SU-DHL-6 (cell line): ENCODE measurements at regions not wholly inside any gene's neighbourhood (a gene's known extent, or its start where the extent isn't known, plus 50 kb on each side); places are given as distances from the start of the nearest gene placed in this dataset.

Source experiments
- H2AFZ ChIP-seq: fragments of 200-600 bp; sonication (generic); 2 replicates; pipeline ENCODE4 v1.6.1; 2014; ENCODE audit warnings: low read depth, mild to moderate bottlenecking, moderate library complexity, mixed read lengths, antibody characterized with exemption, low read length; ENCODE audit not compliant: severe bottlenecking
- H3F3A ChIP-seq: fragments of 200-600 bp; shearing (Covaris generic); 2 replicates; pipeline ENCODE4 v1.6.0; 2016; ENCODE audit warnings: antibody characterized with exemption, mild to moderate bottlenecking; ENCODE audit not compliant: insufficient read depth
- H3K27ac ChIP-seq: fragments of 200-600 bp; sonication (generic); 2 replicates; pipeline ENCODE4 v1.5.1; 2016; ENCODE audit warnings: low read depth, mild to moderate bottlenecking, low read length, moderate library complexity, mixed read lengths
- H3K27me3 ChIP-seq: fragments of 200-600 bp; sonication (generic), shearing (Covaris generic); 2 replicates; pipeline ENCODE4 v1.6.0; 2014; ENCODE audit warnings: mild to moderate bottlenecking, low read length
- H3K36me3 ChIP-seq: fragments of 200-600 bp; sonication (generic); 2 replicates; pipeline ENCODE4 v1.6.1; 2014; ENCODE audit warnings: mild to moderate bottlenecking, low read length, mixed read lengths
- H3K4me2 ChIP-seq: fragments of 300-600, 200-600 bp; shearing (Covaris generic), sonication (generic); 2 replicates; pipeline ENCODE4 v1.6.0; 2014; ENCODE audit warnings: low read length, low read depth, mild to moderate bottlenecking; ENCODE audit not compliant: poor library complexity, severe bottlenecking
- H3K4me3 ChIP-seq: fragments of 200-600 bp; sonication (generic); 2 replicates; pipeline ENCODE4 v1.5.1; 2014; ENCODE audit warnings: antibody characterized with exemption, low read length, mild to moderate bottlenecking, mixed read lengths; ENCODE audit not compliant: insufficient read depth, poor library complexity, severe bottlenecking
- H3K79me2 ChIP-seq: fragments of 200-600 bp; sonication (generic); 2 replicates; pipeline ENCODE4 v1.6.1; 2014; ENCODE audit warnings: mild to moderate bottlenecking, low read length, moderate library complexity; ENCODE audit not compliant: insufficient read depth
- H3K9ac ChIP-seq: fragments of 200-600 bp; sonication (generic); 2 replicates; pipeline ENCODE4 v1.7.0; 2014; ENCODE audit warnings: mild to moderate bottlenecking, low read length
- H3K9me2 ChIP-seq: fragments of 200-600 bp; sonication (generic); replicated peaks from 2 replicates; pipeline ENCODE4 v1.6.1; 2014; ENCODE audit warnings: low read length; ENCODE audit not compliant: insufficient read depth
- H3K9me3 ChIP-seq: fragments of 200-600 bp; sonication (generic); 2 replicates; pipeline ENCODE4 v1.6.1; 2014; ENCODE audit warnings: low read length, mixed read lengths; ENCODE audit not compliant: insufficient read depth
- H4K20me1 ChIP-seq: fragments of 200-600 bp; sonication (generic); 2 replicates; pipeline ENCODE4 v1.6.1; 2014; ENCODE audit warnings: low read depth, mild to moderate bottlenecking, antibody characterized with exemption, low read length, moderate library complexity, mixed read lengths
- CTCF ChIP-seq: fragments of 200-600 bp; sonication (generic); IDR thresholded peaks from one replicate; pipeline ENCODE4 v1.5.1; 2017; ENCODE audit warnings: antibody characterized with exemption, mild to moderate bottlenecking, low read length, moderate library complexity; ENCODE audit not compliant: insufficient read depth, poor library complexity, severe bottlenecking
- EZH2phosphoT487 ChIP-seq: fragments of 200-600 bp; sonication (generic), shearing (Covaris generic); conservative IDR thresholded peaks from 2 replicates; pipeline ENCODE4 v1.6.1; 2018; ENCODE audit warnings: mild to moderate bottlenecking, antibody characterized with exemption, low read length, moderate library complexity, mixed read lengths

DNA sequence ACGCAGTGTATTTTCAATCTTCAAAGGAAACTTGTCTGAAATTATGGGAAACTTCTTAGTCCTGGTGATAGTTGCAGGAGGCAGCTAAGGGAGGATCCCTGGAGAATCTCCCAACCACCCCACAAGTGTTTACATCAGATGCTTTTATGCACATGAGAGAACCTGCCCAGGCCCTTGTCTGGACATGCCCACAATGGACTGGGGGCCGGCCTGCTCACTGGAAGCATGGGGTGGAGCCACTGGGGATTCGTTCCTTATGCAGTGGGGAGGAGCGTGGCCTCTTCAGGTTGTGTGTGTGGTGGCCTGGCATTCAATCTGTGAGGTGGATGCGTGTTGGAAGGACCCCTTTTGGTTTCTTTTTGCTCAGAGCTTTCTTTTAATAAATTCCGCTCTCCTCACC is 398.7 kb upstream of the PPP1R2C start:
- no peaks in the 10 kb centered on the region for H3K36me3 ChIP-seq
- TF ChIP-seq CTCF (no peak), EZH2phosphoT487 (no peak)
- no peak overlapping the region for H3K4me3 ChIP-seq
- H3K9me2 ChIP-seq = no peaks in the 10 kb centered on the region
- no peaks in the 10 kb centered on the region for H3F3A ChIP-seq
- H4K20me1 ChIP-seq = no peaks in the 10 kb centered on the region
- H3K27ac ChIP-seq = no peak overlapping the region
- no peaks in the 10 kb centered on the region for H3K79me2 ChIP-seq
- H3K27me3 ChIP-seq = no peaks in the 10 kb centered on the region
- H3K9me3 ChIP-seq = no peaks in the 10 kb centered on the region
- H3K4me2 ChIP-seq = no peak overlapping the region
- no peak overlapping the region for H3K9ac ChIP-seq
- H2AFZ ChIP-seq = no peak overlapping the region

- no peak overlapping the region for H3K27ac ChIP-seq
- H3K4me3 ChIP-seq = no peak overlapping the region
- no peaks in the 10 kb centered on the region for H4K20me1 ChIP-seq
- no peak overlapping the region for H2AFZ ChIP-seq
- TF ChIP-seq CTCF (no peak), EZH2phosphoT487 (no peak)
- no peaks in the 10 kb centered on the region for H3F3A ChIP-seq
- no peaks in the 10 kb centered on the region for H3K9me2 ChIP-seq
- no peaks in the 10 kb centered on the region for H3K27me3 ChIP-seq
- no peaks in the 10 kb centered on the region for H3K79me2 ChIP-seq
- H3K9me3 ChIP-seq = no peaks in the 10 kb centered on the region
- no peak overlapping the region for H3K4me2 ChIP-seq
- no peak overlapping the region for H3K9ac ChIP-seq
- H3K36me3 ChIP-seq = no peaks in the 10 kb centered on the region
These were observed 410.3 kb upstream of the PPP1R2C start for GRCh38 chrX:43188296-43188695.

DNA sequence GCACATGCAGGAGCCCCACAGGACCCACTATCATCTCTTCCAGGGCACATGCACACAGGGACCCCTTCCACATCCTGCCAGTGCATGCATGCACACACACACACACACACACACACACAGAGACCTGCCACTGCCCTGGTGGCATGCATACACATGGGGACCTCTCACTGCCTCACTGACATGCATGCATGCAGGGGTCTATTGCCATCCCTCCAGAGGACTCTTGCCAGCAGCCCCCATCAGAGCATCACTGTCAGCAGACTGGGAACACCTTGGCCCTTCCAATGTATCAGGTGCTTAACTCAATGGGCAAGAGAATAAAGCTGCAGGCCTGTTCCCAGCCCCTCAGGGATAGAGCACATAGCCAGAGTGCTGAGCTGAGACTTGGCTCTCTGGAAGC is 433.6 kb upstream of the PPP1R2C start:
- no peaks in the 10 kb centered on the region for H3K9me2 ChIP-seq
- no peak overlapping the region for H2AFZ ChIP-seq
- H3F3A ChIP-seq = no peaks in the 10 kb centered on the region
- H3K9me3 ChIP-seq = no peaks in the 10 kb centered on the region
- no peaks in the 10 kb centered on the region for H4K20me1 ChIP-seq
- TF ChIP-seq CTCF (no peak), EZH2phosphoT487 (no peak)
- H3K4me2 ChIP-seq = no peak overlapping the region
- H3K9ac ChIP-seq = no peak overlapping the region
- H3K79me2 ChIP-seq = no peaks in the 10 kb centered on the region
- H3K27me3 ChIP-seq = no peaks in the 10 kb centered on the region
- no peak overlapping the region for H3K4me3 ChIP-seq
- no peak overlapping the region for H3K27ac ChIP-seq
- H3K36me3 ChIP-seq = no peaks in the 10 kb centered on the region

GRCh38 chrX:43218198-43218597 is 437.9 kb upstream of the MAOA start:
- no peaks in the 10 kb centered on the region for H3K79me2 ChIP-seq
- H2AFZ ChIP-seq = no peak overlapping the region
- no peak overlapping the region for H3K4me2 ChIP-seq
- no peaks in the 10 kb centered on the region for H4K20me1 ChIP-seq
- no peak for TF ChIP-seq CTCF
- no peak for TF ChIP-seq EZH2phosphoT487
- H3K4me3 ChIP-seq = no peak overlapping the region
- no peaks in the 10 kb centered on the region for H3K9me3 ChIP-seq
- no peaks in the 10 kb centered on the region for H3F3A ChIP-seq
- H3K9me2 ChIP-seq = no peaks in the 10 kb centered on the region
- no peaks in the 10 kb centered on the region for H3K36me3 ChIP-seq
- no peak overlapping the region for H3K27ac ChIP-seq
- no peaks in the 10 kb centered on the region for H3K27me3 ChIP-seq
- no peak overlapping the region for H3K9ac ChIP-seq
